ENCODE measurements at regions not wholly inside any gene's neighbourhood (a gene's known extent, or its start where the extent isn't known, plus 50 kb on each side); places are given as distances from the start of the nearest gene placed in this dataset.

DNA sequence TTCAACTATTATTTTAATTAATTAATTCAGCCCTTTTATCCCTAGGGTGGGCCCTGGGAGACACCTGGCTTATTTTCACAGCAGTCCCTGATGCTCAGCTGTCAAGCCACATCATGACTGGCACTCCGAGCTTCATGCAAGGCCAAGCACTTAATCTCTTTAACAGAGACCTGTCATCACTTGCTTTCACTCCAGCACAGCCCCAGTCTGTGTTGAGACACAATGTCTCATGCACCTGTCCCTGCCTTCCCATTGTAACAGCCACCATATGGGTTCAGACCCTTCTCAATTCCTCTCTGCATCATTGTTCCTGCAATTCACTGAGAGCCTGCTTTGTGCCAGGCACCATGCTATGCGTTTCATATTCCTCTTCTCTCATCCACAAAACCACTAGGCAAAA lies 222.2 kb upstream of the TENM4 start:
- TF ChIP-seq CTCF (IDR thresholded peaks at IDR 0.05) (no peak), ZFX (IDR thresholded peaks at IDR 0.05; ENCODE audit: borderline replicate concordance) (no peak)
